ENCODE measurements at regions not wholly inside any gene's neighbourhood (a gene's known extent, or its start where the extent isn't known, plus 50 kb on each side); places are given as distances from the start of the nearest gene placed in this dataset.

GRCh38 chr17:78302478-78302877, 57.4 kb downstream of the SOCS3 start:
- POLR2A ChIA-PET: interaction anchor here (0.6 kb wide), 1 partner anchor 296 kb away, joined by 5 read pairs; no protein-coding TSS in a partner anchor
- DNase-seq: no peak

GRCh38 chr17:78301821-78302213, 58.1 kb downstream of the SOCS3 start:
- peaks cover 2% of the 10 kb centered on the region for H3K9me3 Mint-ChIP-seq (ENCODE audit: insufficient read depth)
- 95% methylated on average over 11 of the region's 11 CpGs for WGBS (ENCODE audit: insufficient coverage)
- ChIA-PET CTCF (no interaction called here), POLR2A (interaction anchor here (0.6 kb wide), 2 partner anchors 295 to 1139 kb away, joined by 3 to 5 read pairs; no protein-coding TSS in a partner anchor)
- DNase-seq: no peak
- Histone ChIP-seq H2AFZ (ENCODE audit: insufficient read depth, low read depth, low read length, poor library complexity, severe bottlenecking) (no peak overlapping the region), H3K4me2 (replicated peaks; ENCODE audit: low read depth, low read length, poor library complexity, severe bottlenecking) (no peak overlapping the region), H3K79me2 (ENCODE audit: control insufficient read depth, insufficient read depth, low read length) (no peaks in the 10 kb centered on the region), H3K4me3 (ENCODE audit: control extremely low read depth in 1 of 5, extremely low read depth in 1 of 5, insufficient read depth in 1 of 5, low read depth in 2 of 5, low read length in 4 of 5) (no peak overlapping the region), H3K9ac (ENCODE audit: low read length) (no peak overlapping the region), H3K36me3 (replicated peaks in 1 of 2; ENCODE audit: control extremely low read depth in 1 of 2, control insufficient read depth in 1 of 2, extremely low read depth in 1 of 2, insufficient read depth in 2 of 2, low read length in 1 of 2) (no peaks in the 10 kb centered on the region), H3K9me3 (ENCODE audit: control extremely low read depth in 1 of 3, control insufficient read depth in 2 of 3, insufficient read depth in 1 of 3, low read length in 2 of 3) (peaks cover 0 to 14% (median 11%) of the 10 kb centered on the region in 3 donors), H4K20me1 (ENCODE audit: control insufficient read depth, insufficient read depth, low read length, poor library complexity, severe bottlenecking) (no peaks in the 10 kb centered on the region), H3K27ac (ENCODE audit: low read length in 2 of 2) (no peak overlapping the region), H3K4me1 (ENCODE audit: control insufficient read depth in 2 of 2, insufficient read depth in 2 of 2, low read length in 2 of 2) (no peaks in the 10 kb centered on the region), H3K27me3 (replicated peaks in 1 of 4; ENCODE audit: control extremely low read depth in 1 of 4, control insufficient read depth in 3 of 4, insufficient read depth in 4 of 4, low read length in 3 of 4) (peaks cover 0 to 2% (median under 1%) of the 10 kb centered on the region in 4 experiments)
- peak overlapping the region; percentile 20 for H3K27ac Mint-ChIP-seq
- intact Hi-C loops (cut with micrococcal nuclease): no loop called here
- H3K4me3 Mint-ChIP-seq: no peak overlapping the region
- no peak for TF ChIP-seq CTCF (IDR thresholded peaks at IDR 0.05)
- TF ChIP-seq EZH2 (IDR thresholded peaks at IDR 0.05; ENCODE audit: borderline replicate concordance, insufficient read depth, low read depth, low read length, poor library complexity, severe bottlenecking): no peak
- no peaks in the 10 kb centered on the region for H3K4me1 Mint-ChIP-seq
- peaks cover 3% of the 10 kb centered on the region for H3K27me3 Mint-ChIP-seq
- no peak for ATAC-seq (ENCODE audit: low read depth)

More at GRCh38 chr17:78302478-78302877, 57.4 kb downstream of the SOCS3 start:
- no CpG with 5 or more reads among the region's 5 CpGs for WGBS (ENCODE audit: insufficient coverage)
- H3K27me3 Mint-ChIP-seq: peaks cover 3% of the 10 kb centered on the region
- ATAC-seq (ENCODE audit: low read depth): no peak
- Histone ChIP-seq H3K27me3 (replicated peaks in 1 of 4; ENCODE audit: control extremely low read depth in 1 of 4, control insufficient read depth in 3 of 4, insufficient read depth in 4 of 4, low read length in 3 of 4) (peaks cover 0 to 5% (median under 1%) of the 10 kb centered on the region in 4 experiments), H3K4me2 (replicated peaks; ENCODE audit: low read depth, low read length, poor library complexity, severe bottlenecking) (no peak overlapping the region), H3K9ac (ENCODE audit: low read length) (no peak overlapping the region), H2AFZ (ENCODE audit: insufficient read depth, low read depth, low read length, poor library complexity, severe bottlenecking) (no peak overlapping the region), H3K79me2 (ENCODE audit: control insufficient read depth, insufficient read depth, low read length) (no peaks in the 10 kb centered on the region), H3K4me3 (ENCODE audit: control extremely low read depth in 1 of 5, extremely low read depth in 1 of 5, insufficient read depth in 1 of 5, low read depth in 2 of 5, low read length in 4 of 5) (no peak overlapping the region), H3K36me3 (replicated peaks in 1 of 2; ENCODE audit: control extremely low read depth in 1 of 2, control insufficient read depth in 1 of 2, extremely low read depth in 1 of 2, insufficient read depth in 2 of 2, low read length in 1 of 2) (no peaks in the 10 kb centered on the region), H3K27ac (ENCODE audit: low read length in 2 of 2) (no peak overlapping the region), H3K4me1 (ENCODE audit: control insufficient read depth in 2 of 2, insufficient read depth in 2 of 2, low read length in 2 of 2) (no peaks in the 10 kb centered on the region), H3K9me3 (ENCODE audit: control extremely low read depth in 1 of 3, control insufficient read depth in 2 of 3, insufficient read depth in 1 of 3, low read length in 2 of 3) (peaks cover 0 to 18% (median 13%) of the 10 kb centered on the region in 3 donors), H4K20me1 (ENCODE audit: control insufficient read depth, insufficient read depth, low read length, poor library complexity, severe bottlenecking) (no peaks in the 10 kb centered on the region)
- H3K9me3 Mint-ChIP-seq (ENCODE audit: insufficient read depth): peaks cover 5% of the 10 kb centered on the region
- no peaks in the 10 kb centered on the region for H3K4me1 Mint-ChIP-seq
- no peak for TF ChIP-seq EZH2 (IDR thresholded peaks at IDR 0.05; ENCODE audit: borderline replicate concordance, insufficient read depth, low read depth, low read length, poor library complexity, severe bottlenecking)
- TF ChIP-seq CTCF (IDR thresholded peaks at IDR 0.05): no peak
- no peak overlapping the region for H3K4me3 Mint-ChIP-seq
- no peak overlapping the region for H3K27ac Mint-ChIP-seq
- CTCF ChIA-PET: no interaction called here
- intact Hi-C loops (cut with micrococcal nuclease): no loop called here
